ENCODE measurements at regions not wholly inside any gene's neighbourhood (a gene's known extent, or its start where the extent isn't known, plus 50 kb on each side); places are given as distances from the start of the nearest gene placed in this dataset.

- DNase-seq: no peak
Observed at GRCh38 chrX:68945603-68946228, 116.9 kb downstream of the EFNB1 start.

DNA sequence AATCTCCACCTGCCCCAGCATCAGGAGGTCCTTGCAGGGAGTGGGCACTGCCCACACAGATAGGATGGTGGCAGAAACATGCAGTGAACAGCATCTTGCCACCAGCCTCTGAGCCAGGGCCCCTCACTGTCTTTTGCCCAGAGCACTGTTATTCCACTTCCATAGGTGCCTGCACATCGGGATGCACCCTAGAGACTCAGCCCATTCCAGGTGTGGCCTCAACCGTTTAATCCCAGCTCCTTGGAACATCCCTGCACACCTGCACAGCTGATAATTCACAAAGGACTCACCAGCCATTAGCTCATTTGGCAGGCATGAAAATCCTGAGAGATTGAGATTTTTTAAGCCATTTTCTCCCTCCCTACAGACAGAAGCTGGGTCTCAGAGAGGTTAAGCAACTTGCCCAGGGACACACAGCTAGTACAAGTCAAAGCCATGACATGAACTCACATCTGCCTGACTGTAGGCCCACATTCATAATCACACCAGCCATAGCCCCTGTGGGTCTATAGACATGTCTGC is 116.3 kb downstream of the EFNB1 start:
- DNase-seq: no peak

GRCh38 chrX:68944211-68944610 is 115.4 kb downstream of the EFNB1 start:
- DNase-seq: no peak

- no peak for DNase-seq
Observed at GRCh38 chrX:68942840-68943239, 114.0 kb downstream of the EFNB1 start.

DNA sequence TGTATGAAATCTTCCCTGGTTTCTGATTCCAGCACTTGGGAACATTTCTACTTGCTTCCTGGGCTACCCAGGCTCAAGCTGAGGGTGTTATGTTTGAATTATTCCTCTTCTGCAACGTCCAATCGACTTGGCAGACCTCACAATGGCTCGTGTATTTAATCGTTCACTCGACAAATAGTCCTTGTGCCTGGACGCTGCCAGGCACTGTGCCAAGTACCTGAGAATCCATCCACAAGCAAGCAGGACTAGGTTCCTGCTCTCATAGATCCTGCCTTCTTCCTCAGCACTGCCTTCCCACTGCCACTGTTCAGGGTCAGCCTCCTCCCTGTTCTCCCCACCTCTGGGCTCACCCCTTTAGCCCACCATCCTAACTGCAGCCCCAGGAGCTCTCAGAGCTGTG is 113.3 kb downstream of the EFNB1 start:
- no peak for DNase-seq

DNA sequence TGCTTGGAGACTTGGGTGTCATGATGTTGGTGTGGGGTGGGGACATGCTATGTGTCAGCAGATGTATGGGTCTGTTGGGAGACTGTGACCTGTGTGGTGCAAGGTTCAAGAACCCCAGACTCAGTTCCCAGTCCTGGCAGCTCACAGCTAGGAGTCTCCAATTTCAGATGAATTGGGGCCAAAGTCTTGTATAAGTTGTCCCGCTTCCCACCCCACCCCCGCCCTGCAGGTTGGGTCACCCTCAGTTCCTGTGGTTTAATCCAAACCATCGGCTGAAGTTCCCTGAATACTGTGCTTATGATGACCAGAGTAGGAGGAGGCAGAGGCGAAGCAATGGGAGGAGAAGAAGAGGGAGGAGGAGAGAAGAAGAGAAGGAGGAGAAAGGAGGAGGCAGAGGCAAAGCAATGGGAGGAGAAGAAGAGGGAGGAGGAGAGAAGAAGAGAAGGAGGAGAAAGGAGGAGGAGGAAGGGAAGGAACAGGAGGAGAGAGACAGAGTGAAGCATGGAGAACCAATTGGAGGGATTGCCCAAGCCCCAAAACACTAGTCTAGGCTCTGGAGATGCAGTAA is 112.6 kb downstream of the EFNB1 start:
- no peak for DNase-seq

GRCh38 chrX:68940601-68941000 is 111.8 kb downstream of the EFNB1 start:
- DNase-seq: no peak

DNA sequence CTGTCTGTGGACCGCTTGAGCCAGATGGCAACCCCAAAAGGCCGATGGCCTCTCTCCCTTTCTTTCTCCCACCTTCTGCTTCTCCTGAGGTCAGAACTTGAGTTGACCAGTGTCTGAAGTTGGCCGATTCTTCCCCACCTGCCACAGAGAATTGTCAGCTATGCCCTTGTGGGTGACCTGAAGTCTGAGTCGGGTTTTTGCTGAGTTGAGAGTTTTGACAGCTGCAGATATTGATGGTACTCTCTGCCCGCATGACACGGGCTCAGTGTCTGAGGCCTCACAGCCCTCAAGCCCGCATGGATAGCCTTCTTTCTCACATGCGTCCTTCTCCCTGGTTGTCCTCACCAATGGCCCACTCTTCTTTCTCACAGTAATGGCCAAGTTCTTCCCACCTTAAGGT is 111.0 kb downstream of the EFNB1 start:
- DNase-seq: no peak

- DNase-seq: peak; percentile 10
Observed at GRCh38 chrX:68938244-68939004, 109.6 kb downstream of the EFNB1 start.

DNA sequence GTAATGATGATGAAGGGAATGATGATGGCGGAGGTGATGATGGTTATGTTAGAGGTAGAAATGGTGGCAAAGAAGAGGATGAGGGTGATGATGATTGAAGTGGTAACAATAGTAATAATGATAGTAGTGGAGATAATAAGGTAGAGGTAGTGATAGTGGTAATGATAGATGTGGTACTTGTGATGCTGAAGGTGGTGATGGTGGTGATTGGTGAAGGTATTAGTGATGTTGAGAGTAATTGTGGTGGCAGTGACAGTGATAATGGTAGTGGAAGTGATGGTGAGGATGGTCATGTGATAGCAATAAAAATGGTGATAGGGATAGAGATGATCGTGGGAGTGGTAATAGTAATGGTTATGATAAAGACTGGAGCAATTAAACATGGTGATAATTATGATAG is 108.8 kb downstream of the EFNB1 start:
- no peak for DNase-seq

- no peak for DNase-seq
Observed at GRCh38 chrX:68936608-68937007, 107.8 kb downstream of the EFNB1 start.

GRCh38 chrX:68936126-68936525 is 107.3 kb downstream of the EFNB1 start:
- DNase-seq: no peak

DNA sequence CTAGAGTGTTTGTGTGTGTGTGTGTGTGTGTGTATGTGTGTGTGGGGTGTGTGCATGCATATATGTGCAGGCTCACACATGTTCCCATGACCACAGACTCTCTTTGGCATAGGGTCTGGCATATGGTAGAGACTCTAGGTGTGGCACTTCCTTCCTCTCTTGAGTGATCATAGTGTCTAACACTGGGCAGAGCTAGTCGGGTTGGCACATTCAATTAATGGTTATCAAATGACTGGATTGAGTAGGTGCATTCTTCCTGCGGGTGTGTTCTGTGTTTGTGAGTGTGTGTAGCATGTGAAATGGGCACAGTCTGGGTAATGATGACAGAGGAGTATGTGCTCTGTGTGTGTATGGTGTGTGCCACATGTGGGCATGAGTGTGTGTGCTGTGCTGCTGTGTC is 106.5 kb downstream of the EFNB1 start:
- no peak for DNase-seq

GRCh38 chrX:68934922-68935321 is 106.1 kb downstream of the EFNB1 start:
- DNase-seq: no peak

DNA sequence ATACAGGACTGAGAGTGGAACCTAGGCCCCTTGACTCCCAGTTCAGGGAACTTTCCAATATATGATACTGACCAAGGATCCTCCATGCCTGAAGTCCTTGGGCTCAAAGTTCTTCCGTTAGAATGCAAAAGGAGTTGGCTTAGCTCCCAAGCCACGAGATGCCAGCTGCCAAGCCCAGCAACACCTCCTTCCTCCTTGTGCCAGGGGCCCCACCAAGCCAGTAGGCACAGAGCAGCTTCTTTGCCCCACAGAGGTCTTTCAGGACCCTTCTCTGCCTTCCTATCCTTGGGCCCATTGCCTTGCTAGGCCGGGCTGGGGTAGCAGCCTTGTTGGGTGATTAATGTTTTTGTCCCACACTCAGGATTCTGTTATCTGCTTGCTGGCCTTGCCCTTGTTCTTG is 105.6 kb downstream of the EFNB1 start:
- no peak for DNase-seq

- no peak for DNase-seq
Observed at GRCh38 chrX:68932611-68933010, 103.8 kb downstream of the EFNB1 start.

DNA sequence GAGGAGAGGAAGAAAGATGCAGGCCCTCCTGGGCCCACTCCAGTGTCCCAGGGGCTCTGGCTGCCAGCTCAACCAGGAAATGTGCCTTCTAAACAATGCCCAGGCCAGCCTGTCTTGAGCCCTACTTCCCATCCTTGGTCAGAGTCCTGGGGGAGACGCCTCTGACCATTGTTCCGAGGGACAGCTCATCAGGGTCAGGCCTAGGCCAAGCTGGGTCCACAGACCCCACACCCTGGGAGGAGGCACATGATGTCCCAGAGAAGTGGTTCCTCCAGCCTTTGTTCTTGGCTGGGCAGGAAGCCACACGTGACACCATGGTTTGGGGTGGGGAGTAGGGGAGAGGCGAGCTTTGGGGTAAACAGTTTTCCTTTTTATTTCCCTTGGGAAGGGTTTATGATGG is 102.5 kb downstream of the EFNB1 start:
- no peak for DNase-seq

DNA sequence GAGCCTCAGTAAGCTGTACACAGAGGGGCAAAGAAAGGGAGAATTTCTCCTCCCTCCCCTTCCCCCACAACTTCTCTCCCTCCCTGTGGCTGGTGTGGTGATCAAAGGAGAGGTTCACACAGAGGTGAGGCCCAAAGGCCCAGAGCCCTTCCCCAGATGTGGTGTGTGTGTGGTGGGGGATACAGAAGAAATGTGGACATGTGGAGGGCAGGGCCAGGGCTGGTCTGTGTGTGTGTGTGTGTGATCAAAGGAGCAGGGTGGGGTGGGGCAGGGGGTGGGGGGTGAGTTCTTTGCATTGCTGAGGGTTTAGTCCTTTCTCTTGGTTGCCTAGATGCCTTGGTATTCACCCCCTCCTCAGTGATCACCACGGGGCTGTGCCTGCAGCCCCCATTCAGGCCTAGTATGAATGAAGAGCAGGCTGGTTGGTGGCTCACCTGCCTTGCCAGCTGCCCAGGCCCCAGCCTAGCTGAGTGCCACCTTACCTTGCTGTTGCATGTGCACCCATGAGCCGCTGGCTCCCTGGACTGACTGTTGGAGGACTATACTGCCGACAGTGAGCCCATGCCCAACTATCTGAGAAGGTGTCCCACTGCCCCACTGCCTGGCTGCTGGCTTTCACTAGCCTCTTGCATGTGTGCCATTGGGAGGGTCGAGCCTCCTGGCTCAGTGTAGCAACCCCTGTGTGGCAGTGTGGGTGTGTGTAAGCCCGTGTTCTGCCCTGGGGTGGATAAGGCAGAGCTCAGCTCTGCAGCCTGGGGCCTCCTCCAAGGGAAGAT is 101.9 kb downstream of the EFNB1 start:
- DNase-seq: no peak

GRCh38 chrX:68929332-68930150 is 100.7 kb downstream of the EFNB1 start:
- no peak for DNase-seq

- DNase-seq: no peak
Observed at GRCh38 chrX:68928401-68928800, 99.6 kb downstream of the EFNB1 start.

- no peak for DNase-seq
Observed at GRCh38 chrX:68927178-68927577, 98.4 kb downstream of the EFNB1 start.

- no peak for DNase-seq
Observed at GRCh38 chrX:68923147-68923546, 94.3 kb downstream of the EFNB1 start.

Data from skin of body (tissue), 1 donor.